Astrocyte of the hippocampus (primary cell): ENCODE measurements at regions not wholly inside any gene's neighbourhood (a gene's known extent, or its start where the extent isn't known, plus 50 kb on each side); places are given as distances from the start of the nearest gene placed in this dataset.
"Not testable (repeated sequence)": the region's sequence is repeated elsewhere in the genome, so short reads cannot be mapped to it uniquely, and the experiment has no call there.

ENCODE experiments used
- DNase-seq: peaks from one replicate; pipeline ENCODE4 v3.0.0; 2011; ENCODE audit warnings: low read depth, low spot score

DNA sequence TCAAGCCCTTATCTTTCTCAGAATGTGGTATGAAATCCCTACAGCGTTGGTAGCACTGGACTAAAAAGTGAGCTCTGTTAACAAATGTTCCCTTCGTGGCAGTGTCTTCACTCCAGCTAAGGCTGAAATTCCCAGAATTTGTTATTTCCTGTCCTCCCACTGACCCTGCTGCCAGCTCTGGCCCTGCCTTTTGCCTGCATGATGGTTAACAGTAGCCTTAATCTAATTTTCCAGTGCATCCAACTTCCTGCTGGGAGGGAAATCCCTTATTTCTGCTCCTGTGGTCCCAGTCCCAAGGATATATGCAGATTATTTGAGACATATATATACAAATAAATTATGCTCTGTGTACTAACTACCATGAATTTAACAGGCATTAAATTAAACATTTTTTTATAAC, 157.2 kb upstream of the CARMIL1 start:
- DNase-seq, result peak; percentile 8

DNA sequence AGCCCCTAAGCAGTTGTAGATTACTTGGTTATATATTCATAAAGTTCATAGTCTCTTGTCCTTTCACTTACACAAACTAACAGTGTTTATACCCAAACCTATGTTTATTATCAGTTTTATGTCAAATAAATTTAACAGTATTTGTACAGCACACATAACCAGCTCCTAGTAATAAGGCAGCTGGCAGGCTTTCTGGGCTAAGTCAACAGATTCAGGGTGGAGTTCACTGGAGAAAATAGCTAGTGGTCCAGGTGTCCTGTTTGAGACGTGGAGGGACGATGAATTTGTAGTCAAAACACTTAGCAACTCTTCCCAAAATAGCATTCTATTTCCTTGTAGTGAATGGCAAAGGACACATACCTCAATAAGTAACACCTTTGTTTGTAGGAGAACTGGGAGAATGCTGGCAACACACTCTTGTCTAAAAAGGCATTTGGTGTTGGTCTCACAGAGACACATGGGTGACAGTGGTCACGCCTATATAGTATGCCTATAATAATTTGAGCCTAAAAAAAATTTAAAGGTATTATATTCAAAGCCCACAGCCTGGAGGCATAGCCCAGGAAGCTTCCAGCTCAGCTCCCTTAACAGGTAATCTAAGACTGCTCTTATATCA, 156.4 kb upstream of the CARMIL1 start:
- DNase-seq, result no peak

DNA sequence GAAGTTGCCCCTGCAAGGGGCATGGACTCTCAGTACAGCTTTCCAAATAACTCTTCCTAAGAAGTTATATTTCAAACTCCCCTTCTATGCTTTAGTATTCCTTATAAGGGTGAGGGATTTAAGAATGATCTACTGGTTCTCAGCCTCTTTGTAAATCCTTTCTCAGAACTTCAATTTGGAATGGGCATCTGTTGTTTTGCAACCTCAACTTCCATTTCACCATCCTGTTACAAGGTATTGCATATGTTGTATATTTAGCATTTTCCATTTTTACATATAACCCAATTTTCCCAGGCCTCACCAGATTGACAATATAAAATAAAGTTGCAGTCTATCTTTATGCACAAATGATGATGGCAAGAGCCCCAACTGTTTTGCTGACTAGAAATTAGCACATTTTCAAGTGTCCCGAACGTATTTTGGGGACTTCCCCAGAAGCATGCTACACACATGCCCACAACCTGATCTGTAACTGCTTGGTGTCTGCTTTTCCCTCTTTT, 154.9 kb upstream of the CARMIL1 start:
- DNase-seq, result no peak

DNA sequence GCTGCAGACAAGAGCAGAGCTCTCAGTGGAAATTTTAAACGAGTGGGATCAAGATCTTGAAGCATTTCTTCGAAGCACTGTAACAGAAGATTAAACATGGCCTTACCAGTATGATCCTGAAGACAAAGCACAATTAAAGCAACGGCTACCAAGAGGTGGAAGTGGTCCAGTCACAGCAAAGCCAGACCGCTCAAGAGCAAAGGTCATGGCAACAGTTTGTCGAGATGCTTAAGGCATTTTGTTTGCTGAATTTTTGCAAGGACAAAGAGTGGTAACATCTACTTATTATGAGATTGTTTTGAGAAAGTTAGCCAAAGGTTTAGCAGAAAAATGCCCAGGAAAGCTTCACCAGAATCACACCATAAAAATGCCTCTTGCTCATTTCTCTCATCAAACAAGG, 153.4 kb upstream of the CARMIL1 start:
- DNase-seq, result no peak

DNA sequence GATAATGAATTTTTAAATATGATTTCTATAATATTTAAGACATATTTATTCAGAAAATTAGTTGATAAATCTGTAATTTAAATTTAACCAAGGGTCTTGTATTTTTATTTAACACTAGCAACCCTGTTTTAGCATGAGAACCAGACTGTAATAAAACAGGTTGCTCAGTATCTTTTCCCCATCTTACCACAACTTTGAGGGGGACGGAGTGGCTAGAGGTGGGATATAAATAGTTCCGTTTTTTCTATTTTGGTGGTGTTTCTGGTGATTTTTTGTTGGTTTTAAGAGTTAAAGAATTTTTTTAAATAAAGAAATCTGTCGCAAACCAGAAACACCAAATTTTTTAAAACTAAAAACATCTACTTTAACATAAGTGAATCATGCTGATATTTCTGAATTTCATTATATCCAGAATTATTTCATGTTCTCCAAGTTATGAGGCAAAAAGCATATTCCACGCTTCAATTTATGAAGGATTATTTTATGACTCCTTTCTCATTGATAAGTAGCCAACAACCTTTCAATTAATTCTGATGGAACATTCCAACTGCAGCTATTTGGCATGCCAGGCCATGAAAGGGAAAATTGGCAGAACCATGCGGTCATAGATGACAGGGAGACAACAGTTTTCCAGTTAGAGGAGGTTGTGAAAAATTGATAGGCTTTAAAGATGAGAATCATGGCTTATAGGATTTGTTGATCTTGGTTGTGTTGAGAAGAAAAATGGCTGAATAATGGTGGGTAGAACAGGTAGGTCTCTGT, 151.9 kb upstream of the CARMIL1 start:
- DNase-seq, result no peak

DNA sequence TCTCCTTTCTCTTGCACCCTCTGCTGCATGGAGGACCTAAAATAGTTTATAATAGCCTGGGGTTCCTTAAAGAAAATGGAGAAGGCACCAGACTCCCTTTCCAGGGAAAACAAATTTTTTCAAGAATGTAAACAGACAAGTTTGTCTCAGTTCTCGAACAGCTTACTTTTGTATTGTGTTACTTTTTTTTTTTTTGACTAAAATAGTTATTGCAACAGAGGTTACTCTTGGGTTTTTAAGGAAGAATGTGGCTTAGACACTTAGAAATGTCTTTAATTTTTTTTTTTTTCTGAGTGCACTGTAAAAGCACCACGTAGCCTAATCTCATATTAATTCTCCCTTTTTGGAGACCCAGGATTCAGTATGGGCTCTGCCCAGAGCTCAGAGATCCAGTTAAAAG, 148.7 kb upstream of the CARMIL1 start:
- no peak for DNase-seq

DNA sequence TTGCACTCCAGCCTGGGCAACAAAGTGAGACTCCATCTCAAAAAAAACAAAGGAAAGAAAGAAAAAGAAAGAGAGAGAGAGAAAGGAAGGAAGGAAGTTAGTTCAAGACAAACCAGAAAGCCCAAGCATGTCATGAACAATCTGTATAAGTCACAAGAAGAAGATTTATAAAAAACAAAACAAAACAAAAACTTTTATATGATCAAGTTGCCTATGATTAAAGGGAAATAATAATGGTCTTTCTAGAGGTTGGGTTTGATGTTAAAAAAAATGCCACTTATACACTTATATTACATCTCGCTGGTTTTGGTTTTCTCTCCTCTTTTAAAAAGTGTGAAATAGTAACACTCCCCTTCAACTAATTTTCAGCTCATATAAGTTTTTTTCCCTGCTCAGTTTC, 146.2 kb upstream of the CARMIL1 start:
- no peak for DNase-seq

DNA sequence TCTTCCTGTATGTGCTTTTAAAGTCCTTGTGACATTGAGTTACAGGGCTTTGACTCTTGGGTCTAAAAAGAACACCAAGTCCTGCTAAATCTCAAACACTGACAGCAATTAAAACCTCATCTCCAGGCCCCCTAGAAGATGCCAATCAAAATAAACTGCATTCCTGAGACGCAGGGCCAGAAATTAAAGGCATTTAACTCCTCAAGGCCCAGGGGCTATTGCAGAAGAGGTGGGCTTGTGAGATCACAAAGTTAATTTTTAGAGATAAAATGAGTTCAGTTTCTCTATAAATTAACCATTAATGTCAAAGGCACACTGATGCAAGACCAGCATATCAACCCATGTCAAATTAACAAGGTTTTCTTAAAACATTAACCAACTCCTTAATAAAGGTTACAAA, 145.6 kb upstream of the CARMIL1 start:
- no peak for DNase-seq

DNA sequence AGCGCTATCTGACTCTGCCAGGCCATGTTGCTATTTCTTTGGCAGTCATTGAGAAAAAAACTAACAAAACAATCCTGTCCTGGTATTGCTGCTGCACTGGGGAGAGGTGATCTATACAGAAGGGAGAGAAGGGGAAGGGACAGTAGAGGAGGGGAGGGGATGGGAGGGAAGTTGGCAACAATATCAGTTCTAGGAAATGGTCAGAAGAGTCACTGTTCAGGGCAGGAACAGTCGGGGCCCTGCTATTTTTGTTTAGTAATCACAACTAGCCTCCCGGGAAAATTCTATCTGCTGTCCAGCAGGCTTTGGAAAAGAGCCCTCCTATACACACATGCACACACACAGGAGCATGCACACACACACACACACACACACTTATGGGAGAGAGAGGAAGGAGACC, 142.3 kb upstream of the CARMIL1 start:
- DNase-seq, result no peak

DNA sequence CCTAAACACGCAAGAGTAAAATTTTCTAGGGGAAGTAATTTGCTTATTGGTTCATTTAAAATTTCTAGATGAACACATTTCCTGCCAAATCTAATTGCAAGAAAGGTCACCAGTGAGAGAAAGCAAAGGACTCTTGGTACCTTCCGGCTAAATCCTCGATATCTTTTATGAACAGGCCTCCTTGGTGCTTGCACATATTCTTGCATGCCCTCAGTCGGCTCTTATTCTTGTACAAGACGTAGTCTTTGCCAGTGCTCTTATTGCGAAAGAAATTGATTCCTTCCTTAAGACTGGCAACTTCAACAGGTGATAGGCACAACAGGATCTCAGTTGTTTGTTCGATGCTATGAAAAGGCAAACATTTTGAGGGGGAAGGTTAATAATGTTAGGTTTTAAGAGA, 141.7 kb upstream of the CARMIL1 start:
- no peak for DNase-seq

DNA sequence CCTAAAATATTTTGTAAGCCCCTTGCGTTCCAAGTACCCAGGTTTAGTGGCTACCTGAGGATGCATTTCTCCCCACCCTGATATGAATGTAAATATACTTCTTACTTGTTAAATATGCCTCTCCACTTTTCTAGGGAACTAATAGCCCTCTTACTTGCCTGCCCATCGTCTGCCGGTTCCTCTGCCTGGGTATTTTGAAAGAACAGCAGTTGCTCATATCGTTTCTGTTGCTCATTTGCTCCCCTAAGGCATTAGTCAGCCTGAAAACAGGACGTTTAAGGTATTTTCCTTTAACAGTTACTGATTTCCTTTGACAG, 141.3 kb upstream of the CARMIL1 start:
- DNase-seq, result no peak

DNA sequence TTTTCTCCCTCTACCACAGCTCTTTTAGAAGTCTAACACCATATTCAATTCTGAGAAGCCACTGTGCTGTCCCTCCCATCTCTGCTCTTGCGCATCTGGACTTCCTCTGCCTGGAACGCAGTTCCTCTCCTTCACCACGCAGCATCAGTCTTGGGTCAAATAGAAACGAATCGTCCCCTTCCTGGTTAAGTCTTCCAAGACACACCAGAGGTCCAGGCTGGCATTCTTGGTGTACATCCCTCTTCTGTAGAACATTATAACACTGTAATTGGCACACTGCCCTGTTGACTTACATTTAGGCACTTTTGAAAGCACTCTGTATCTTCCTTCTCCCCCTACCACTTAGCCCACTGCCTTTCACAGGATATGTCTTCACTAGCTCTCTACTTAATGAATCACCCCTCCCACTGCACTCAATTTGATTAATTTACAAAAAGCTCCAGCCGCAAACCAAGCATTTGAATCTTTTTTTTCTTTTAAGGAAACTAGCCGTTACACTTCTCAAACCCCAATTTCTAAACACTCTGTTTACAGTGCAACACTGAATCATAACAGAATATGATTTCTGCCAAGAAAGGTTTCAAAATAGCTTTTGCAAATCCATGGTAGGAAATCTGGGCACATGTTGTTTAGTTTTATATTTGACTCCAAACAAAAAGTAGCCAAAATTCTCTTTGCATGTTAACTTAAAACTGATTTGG, 140.8 kb upstream of the CARMIL1 start:
- peak; percentile 31 for DNase-seq

DNA sequence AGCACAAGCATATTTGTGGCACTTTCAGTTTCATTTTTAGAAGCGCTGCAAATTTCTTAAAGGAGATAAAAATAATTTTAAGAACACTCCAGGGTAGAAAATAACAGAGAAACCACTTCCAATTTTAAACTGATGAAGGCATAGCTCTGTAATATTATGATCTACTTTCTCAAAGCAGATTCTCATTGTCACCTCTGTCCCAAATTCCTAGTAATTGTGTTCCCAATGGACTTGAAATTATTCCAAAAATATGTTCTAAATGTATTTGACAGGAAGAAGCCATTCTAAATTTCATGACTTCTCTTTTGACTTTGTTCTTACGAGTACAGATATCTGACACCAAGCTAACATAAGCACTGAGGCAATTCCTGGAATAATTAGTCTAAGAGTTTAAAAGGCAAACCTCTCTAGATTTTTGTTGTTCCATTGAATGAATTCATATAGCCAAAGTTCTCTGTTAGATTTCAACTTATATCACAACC, 140.2 kb upstream of the CARMIL1 start:
- no peak for DNase-seq

DNA sequence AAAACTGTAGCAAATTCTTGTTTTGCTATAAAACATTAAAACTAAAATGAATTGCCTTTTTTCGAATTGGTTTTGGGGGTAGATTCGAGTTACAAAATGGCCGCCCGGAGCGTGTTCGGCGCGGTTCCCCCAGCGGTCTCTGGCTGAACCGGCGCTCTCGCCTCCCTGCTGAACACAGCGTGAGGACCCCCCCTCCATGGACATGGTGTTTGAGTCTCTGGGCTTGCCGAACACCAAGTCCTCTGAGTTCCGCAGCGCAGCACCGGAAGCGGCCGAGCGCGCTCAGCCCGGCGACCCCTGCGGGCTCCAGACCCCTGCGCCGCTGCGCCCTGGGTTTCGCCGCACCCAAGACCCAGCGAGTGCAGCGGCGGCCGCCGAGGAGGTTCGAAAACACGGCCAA, 139.6 kb upstream of the CARMIL1 start:
- DNase-seq, result not testable (repeated sequence)

DNA sequence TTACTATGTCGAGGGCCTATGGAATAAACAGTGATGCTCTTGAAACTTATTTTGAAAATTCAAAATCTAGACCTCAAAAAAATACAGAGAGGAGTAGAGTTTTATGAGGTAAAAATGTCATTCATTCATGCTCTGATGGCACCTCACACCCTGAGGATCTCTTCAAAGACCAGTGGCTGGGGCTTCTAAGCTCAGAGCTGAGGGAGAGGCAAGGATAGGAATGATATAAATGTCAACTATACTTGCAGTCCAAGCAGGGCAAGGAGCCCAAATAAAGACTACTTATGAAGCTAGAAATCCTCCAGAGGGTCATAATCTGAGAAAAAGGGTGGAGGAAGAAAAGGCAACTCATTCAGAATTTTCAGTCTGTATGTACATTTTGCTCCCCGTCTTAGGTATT, 136.7 kb upstream of the CARMIL1 start:
- DNase-seq, result no peak

DNA sequence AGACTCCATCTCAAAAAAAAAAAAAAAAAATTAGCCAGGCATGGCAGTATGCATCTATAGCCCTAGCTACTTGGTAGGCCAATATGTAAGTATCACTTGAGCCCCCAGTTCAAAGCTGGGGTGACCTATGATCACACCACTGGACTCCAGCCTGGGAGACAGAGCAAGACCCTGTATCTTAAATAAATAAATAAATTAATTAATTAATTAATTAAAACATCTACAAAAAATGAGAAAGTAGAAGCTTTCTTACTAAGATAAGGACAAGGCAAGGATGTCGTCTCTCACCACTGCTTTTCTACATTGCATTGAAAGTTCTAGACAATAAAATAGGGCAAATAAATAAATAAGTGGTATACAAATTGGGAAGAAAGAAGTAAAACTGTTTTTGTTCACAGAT, 134.3 kb upstream of the CARMIL1 start:
- DNase-seq, result no peak

DNA sequence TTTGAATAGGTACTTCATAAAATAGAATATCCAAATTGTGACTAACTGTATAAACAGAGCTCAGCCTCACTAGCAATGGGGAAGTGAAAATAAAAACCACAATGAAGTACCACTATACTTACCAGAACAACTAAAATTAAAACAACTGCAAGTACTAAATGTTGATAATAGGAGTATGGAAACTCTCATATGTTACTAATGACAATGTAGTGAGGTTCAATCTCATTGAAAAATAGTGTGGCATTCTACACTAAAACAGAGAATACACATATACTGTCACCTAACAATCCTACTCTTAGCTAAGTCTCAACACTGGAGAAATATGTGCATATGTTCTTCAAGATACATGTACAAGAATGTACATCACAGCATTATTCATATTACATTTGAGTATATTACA, 132.0 kb upstream of the CARMIL1 start:
- DNase-seq, result no peak

DNA sequence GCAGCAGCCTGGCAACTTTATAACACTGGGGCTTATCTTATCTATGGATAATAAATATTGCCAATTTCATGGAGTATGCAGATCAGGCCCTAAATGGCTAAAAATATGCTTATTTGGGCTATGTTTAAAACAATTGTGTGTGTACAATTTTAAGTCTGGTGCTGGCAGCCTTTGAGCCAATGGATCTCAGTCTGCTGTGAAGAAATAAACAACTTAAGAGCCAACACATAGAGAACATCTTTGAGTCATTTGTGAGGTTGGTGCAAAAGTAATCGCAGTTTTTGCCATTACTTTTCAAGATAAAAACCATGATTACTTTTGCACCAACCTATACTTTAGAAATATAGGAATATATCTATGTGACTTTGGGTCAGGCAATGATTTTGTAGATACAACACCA, 129.1 kb upstream of the CARMIL1 start:
- DNase-seq, result no peak

DNA sequence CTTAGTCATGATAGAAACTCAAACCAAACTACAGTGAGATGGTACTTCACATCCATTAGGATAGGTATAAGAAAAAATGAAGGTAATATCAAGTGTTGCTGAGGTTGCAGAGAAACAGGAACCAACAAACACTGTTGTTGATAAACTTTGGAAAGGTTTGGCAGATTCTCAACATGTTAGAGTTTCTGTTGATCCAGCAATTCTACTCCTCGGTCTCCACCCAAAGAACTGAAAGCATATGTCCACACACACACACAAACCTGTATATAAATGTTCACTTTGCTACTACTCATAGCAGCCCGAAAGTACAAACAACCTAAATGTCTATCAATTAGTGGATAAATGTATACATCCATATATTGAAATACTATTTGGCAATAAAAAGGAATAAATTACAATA, 128.3 kb upstream of the CARMIL1 start:
- no peak for DNase-seq

DNA sequence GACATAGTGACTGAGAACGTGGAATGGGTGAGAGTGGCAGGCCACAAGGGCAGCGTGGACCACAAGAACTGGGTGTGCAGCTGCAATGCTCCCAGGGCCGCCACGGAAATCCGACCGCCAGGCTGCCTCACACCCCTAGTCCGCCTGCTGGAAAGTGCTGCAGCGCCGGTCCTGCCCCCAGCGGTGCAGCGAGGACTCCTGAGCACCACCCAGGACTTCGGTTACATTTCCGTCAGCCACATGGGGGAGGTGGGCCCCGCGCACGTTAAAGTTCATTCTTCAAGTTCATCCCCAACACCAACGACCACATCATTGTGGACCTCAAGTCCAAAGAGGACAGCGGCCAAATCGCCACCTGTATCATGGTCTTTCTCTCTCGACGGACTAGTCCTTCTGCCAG, 126.1 kb upstream of the CARMIL1 start:
- no peak for DNase-seq

DNA sequence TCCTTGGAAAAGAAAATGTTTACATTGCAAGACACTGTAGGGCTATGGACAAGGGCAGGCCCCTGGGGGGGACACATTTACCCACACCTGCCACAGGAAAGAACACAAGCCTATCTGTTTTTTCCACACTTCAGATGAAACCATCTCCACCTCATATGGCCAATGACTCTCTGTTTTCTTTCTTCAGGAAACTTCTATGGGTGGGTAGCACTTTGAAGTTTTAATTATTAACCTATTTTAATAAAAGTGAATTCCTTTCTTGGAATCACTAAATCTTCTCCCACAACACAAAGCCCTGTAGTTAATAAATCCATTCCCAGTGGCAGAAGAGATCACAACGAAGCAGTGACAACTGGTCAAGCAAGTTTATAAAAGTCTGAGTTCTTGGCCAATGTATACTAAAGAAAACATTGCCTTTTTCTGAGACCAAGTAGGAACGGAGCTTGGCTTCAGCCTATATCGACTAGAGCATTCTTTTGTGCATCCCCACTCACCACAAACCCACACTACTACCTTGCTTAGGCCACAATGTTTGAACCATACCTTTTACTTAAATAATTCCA, 125.1 kb upstream of the CARMIL1 start:
- no peak for DNase-seq

DNA sequence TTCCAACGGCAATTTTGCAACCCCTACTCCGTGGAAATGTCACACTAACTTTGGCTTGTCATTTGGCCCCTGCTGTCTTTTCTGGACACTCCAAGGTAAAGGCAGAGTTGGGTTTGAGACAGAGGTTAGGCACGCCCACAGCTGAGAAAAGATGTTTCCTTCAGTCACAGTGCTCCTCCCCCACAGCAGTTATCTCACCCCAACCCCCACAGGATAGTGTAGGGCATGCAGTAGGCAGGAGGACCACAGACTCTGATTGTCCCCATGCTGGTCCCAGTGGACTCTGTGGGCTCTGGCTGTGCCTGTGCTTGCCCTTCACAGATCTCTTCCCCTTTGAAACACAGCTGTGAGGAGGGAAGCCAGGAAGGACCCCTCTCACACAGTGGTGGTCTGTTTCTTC, 124.0 kb upstream of the CARMIL1 start:
- no peak for DNase-seq

DNA sequence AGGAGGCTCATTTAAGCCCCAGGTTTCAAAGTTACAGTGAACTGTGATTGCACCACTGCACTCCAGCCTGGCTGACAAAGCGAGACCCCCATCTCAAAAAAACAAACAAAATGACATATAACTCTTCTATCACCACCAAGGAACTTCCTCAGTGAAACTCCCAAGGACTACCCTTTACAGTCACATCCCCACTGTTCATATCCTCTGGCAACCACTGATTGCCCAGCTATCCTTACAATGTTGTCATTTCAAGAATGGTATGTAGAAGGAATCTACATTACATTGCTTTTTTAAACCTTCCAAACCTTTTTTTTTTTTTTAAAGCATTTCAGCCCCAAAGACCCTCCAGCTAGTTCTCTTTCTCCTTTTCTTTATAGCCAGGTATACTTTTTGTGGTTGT, 123.1 kb upstream of the CARMIL1 start:
- no peak for DNase-seq
